ENCODE measurements at regions not wholly inside any gene's neighbourhood (a gene's known extent, or its start where the extent isn't known, plus 50 kb on each side); places are given as distances from the start of the nearest gene placed in this dataset.

DNA sequence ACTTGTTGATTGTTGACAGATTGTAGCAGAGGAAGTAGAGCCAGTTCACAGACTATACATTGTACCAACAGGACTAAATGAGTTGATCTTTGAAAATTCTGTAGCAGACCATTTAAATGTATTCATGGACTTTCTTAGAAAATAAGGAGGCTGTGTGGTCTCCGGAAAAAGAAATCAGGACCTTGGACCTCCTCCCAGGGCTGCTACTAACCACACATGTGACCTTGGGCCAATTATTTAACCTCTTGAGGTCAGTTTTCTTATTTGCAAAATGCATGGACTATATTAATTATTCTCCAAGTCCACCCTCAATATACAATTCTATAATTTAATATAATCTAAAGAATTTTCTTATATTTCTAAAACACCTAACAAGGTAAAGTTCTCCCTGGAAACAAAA, 492.0 kb upstream of the JAG1 start:
- H3K4me1 Mint-ChIP-seq (ENCODE audit: low read depth): peaks cover 38% of the 10 kb centered on the region
- TF ChIP-seq, protein P1, sequence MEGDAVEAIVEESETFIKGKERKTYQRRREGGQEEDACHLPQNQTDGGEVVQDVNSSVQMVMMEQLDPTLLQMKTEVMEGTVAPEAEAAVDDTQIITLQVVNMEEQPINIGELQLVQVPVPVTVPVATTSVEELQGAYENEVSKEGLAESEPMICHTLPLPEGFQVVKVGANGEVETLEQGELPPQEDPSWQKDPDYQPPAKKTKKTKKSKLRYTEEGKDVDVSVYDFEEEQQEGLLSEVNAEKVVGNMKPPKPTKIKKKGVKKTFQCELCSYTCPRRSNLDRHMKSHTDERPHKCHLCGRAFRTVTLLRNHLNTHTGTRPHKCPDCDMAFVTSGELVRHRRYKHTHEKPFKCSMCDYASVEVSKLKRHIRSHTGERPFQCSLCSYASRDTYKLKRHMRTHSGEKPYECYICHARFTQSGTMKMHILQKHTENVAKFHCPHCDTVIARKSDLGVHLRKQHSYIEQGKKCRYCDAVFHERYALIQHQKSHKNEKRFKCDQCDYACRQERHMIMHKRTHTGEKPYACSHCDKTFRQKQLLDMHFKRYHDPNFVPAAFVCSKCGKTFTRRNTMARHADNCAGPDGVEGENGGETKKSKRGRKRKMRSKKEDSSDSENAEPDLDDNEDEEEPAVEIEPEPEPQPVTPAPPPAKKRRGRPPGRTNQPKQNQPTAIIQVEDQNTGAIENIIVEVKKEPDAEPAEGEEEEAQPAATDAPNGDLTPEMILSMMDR (IDR thresholded peaks at IDR 0.05): no peak
- H3K9me3 Mint-ChIP-seq (ENCODE audit: low read depth): no peaks in the 10 kb centered on the region
- DNase-seq (ENCODE audit: low spot score): no peak
- no peak overlapping the region for H3K27ac Mint-ChIP-seq (ENCODE audit: unreplicated experiment)
- H3K36me3 Mint-ChIP-seq (ENCODE audit: low read depth): no peaks in the 10 kb centered on the region
- no peak overlapping the region for H3K4me3 Mint-ChIP-seq (ENCODE audit: unreplicated experiment)
- no peaks in the 10 kb centered on the region for H3K27me3 Mint-ChIP-seq (ENCODE audit: low read depth)

DNA sequence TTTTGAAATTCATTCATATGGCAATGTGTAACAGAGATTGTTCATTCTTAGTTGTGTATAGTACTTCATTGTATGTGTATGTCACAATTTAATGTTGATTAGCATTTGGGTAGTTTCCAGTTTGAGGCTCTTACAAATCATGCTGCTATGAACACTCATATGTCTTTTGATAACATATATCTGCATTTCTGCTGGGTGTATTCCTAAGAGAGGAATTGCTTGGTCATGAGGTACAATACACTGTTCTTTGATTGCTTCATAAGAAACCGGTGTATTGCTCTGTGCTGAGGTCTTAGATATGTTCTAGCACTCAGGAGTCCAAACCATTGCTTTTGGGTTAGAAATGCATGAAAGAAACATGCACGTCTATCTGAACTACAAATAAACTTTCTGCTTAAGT, 492.9 kb upstream of the JAG1 start:
- Mint-ChIP-seq H3K4me3 (ENCODE audit: unreplicated experiment) (no peak overlapping the region), H3K36me3 (ENCODE audit: low read depth) (no peaks in the 10 kb centered on the region), H3K27ac (ENCODE audit: unreplicated experiment) (no peak overlapping the region), H3K9me3 (ENCODE audit: low read depth) (no peaks in the 10 kb centered on the region), H3K27me3 (ENCODE audit: low read depth) (no peaks in the 10 kb centered on the region), H3K4me1 (ENCODE audit: low read depth) (peaks cover 38% of the 10 kb centered on the region)
- DNase-seq (ENCODE audit: low spot score): no peak
- TF ChIP-seq, protein P1 (IDR thresholded peaks at IDR 0.05): no peak

DNA sequence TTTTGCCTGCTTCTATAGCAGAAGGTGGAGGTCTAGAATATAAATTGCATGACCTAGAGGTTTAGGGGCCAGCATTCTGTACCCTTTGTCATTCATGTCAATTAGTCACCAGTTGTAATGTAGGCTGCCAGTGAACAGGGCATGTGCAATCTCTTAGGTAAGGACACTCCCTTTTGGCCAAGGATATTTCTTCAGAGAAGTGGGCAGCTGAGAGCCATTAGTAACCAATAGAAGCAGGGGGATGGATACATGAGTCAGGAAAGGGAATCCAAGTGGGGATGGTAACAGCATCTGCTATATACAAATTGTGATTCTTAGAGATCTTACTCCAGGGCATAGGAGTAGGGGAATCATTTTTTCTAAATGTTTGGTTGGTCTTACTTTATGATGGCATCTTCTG, 494.2 kb upstream of the JAG1 start:
- TF ChIP-seq, protein P1 (IDR thresholded peaks at IDR 0.05): no peak
- H3K4me3 Mint-ChIP-seq (ENCODE audit: unreplicated experiment): no peak overlapping the region
- H3K27me3 Mint-ChIP-seq (ENCODE audit: low read depth): no peaks in the 10 kb centered on the region
- H3K4me1 Mint-ChIP-seq (ENCODE audit: low read depth): peaks cover 43% of the 10 kb centered on the region
- no peaks in the 10 kb centered on the region for H3K9me3 Mint-ChIP-seq (ENCODE audit: low read depth)
- DNase-seq (ENCODE audit: low spot score): no peak
- no peak overlapping the region for H3K27ac Mint-ChIP-seq (ENCODE audit: unreplicated experiment)
- H3K36me3 Mint-ChIP-seq (ENCODE audit: low read depth): no peaks in the 10 kb centered on the region

DNA sequence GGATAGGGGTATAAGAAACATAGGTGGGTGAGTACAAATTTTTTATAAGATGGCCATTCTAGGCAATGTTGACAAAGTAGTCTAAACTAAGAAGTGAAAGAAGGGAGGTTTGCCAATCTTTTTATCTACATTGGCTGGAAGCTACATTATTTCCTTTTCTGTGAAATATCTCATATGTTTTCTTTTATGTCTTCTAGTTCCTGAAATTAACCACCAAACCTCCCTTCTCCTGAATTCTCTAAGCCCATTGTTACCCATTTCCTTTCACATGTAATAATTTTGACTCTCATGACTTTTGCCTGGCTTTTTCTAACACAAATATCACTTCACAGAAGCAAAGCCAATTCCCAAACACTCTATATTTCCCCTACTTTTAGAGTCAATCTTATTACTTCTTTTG, 496.2 kb upstream of the JAG1 start:
- peak overlapping the region; percentile 84 for H3K27ac Mint-ChIP-seq (ENCODE audit: unreplicated experiment)
- no peak overlapping the region for H3K4me3 Mint-ChIP-seq (ENCODE audit: unreplicated experiment)
- TF ChIP-seq, protein P1 (IDR thresholded peaks at IDR 0.05): no peak
- no peak for DNase-seq (ENCODE audit: low spot score)
- no peaks in the 10 kb centered on the region for H3K36me3 Mint-ChIP-seq (ENCODE audit: low read depth)
- no peaks in the 10 kb centered on the region for H3K27me3 Mint-ChIP-seq (ENCODE audit: low read depth)
- peaks cover 57% of the 10 kb centered on the region for H3K4me1 Mint-ChIP-seq (ENCODE audit: low read depth)
- no peaks in the 10 kb centered on the region for H3K9me3 Mint-ChIP-seq (ENCODE audit: low read depth)

DNA sequence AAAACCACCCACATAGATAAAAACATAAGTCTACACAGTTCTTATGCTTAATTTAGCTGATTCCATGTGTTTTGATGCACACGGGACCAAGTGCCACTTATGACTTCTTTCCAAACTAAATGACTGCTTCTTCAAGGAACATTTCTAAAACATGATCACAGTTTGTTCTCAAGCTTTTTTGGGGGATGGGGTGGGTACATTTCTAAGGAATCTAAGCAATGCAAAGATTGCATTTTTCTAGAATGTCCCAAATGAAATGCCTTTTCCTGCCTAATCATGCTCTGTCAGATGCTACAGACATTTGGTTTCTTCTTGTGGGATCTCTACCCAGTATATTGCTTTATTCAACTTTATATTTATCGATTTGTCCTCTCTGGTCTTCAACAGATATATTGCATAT, 496.8 kb upstream of the JAG1 start:
- TF ChIP-seq, protein P1 (IDR thresholded peaks at IDR 0.05): no peak
- no peaks in the 10 kb centered on the region for H3K36me3 Mint-ChIP-seq (ENCODE audit: low read depth)
- no peak for DNase-seq (ENCODE audit: low spot score)

More for the DNA sequence above, 496.8 kb upstream of the JAG1 start:
- Mint-ChIP-seq H3K9me3 (ENCODE audit: low read depth) (no peaks in the 10 kb centered on the region), H3K4me3 (ENCODE audit: unreplicated experiment) (no peak overlapping the region), H3K27ac (ENCODE audit: unreplicated experiment) (peak overlapping the region; percentile 84), H3K27me3 (ENCODE audit: low read depth) (no peaks in the 10 kb centered on the region), H3K4me1 (ENCODE audit: low read depth) (peaks cover 63% of the 10 kb centered on the region)
